ENCODE measurements at regions not wholly inside any gene's neighbourhood (a gene's known extent, or its start where the extent isn't known, plus 50 kb on each side); places are given as distances from the start of the nearest gene placed in this dataset.

GRCh38 chr9:19663570-19663969, 125.3 kb downstream of the SLC24A2 start:
- Histone ChIP-seq H3K4me3 (no peak overlapping the region), H3K9me3 (no peaks in the 10 kb centered on the region), H3K27me3 (no peaks in the 10 kb centered on the region), H3K4me1 (no peaks in the 10 kb centered on the region), H3K36me3 (ENCODE audit: low read depth, missing control alignments) (no peaks in the 10 kb centered on the region), H3K27ac (no peak overlapping the region)
- DNase-seq: no peak
- TF ChIP-seq CTCF (IDR thresholded peaks at IDR 0.05) (no peak), POLR2A (IDR thresholded peaks at IDR 0.05) (no peak)
- WGBS, 2 donors: 75 to 85% methylated on average over 3 of the region's 3 CpGs
- intact Hi-C loops (cut with DNase I; ENCODE audit: low total_unique reads): no loop called here

- DNase-seq: no peak
- H3K27ac ChIP-seq: no peak overlapping the region
- H3K36me3 ChIP-seq (ENCODE audit: low read depth, missing control alignments): no peaks in the 10 kb centered on the region
- H3K4me3 ChIP-seq: no peak overlapping the region
- intact Hi-C loops (cut with DNase I; ENCODE audit: low total_unique reads): no loop called here
- WGBS, 2 donors: 55 to 66% methylated on average over 6 of the region's 6 CpGs
- H3K9me3 ChIP-seq: no peaks in the 10 kb centered on the region
- H3K27me3 ChIP-seq: no peaks in the 10 kb centered on the region
- TF ChIP-seq CTCF (IDR thresholded peaks at IDR 0.05) (no peak), POLR2A (IDR thresholded peaks at IDR 0.05) (no peak)
- H3K4me1 ChIP-seq: no peaks in the 10 kb centered on the region
These were observed 126.6 kb downstream of the SLC24A2 start for GRCh38 chr9:19662213-19662612.

- Histone ChIP-seq H3K4me1 (no peaks in the 10 kb centered on the region), H3K36me3 (ENCODE audit: low read depth, missing control alignments) (no peaks in the 10 kb centered on the region), H3K27ac (no peak overlapping the region), H3K4me3 (no peak overlapping the region), H3K9me3 (no peaks in the 10 kb centered on the region), H3K27me3 (no peaks in the 10 kb centered on the region)
- WGBS, 2 donors: 63 to 79% methylated on average over 6 of the region's 6 CpGs
- TF ChIP-seq POLR2A (IDR thresholded peaks at IDR 0.05) (no peak), CTCF (IDR thresholded peaks at IDR 0.05) (no peak)
- DNase-seq: no peak
- intact Hi-C loops (cut with DNase I; ENCODE audit: low total_unique reads): no loop called here
These were observed 128.8 kb downstream of the SLC24A2 start for GRCh38 chr9:19660019-19660418.

- Histone ChIP-seq H3K4me3 (no peak overlapping the region), H3K9me3 (no peaks in the 10 kb centered on the region), H3K27me3 (no peaks in the 10 kb centered on the region), H3K27ac (no peak overlapping the region), H3K4me1 (no peaks in the 10 kb centered on the region), H3K36me3 (ENCODE audit: low read depth, missing control alignments) (no peaks in the 10 kb centered on the region)
- 86 to 91% methylated on average over 4 of the region's 4 CpGs for WGBS, 2 donors
- intact Hi-C loops (cut with DNase I; ENCODE audit: low total_unique reads): no loop called here
- DNase-seq: no peak
- TF ChIP-seq CTCF (IDR thresholded peaks at IDR 0.05) (no peak), POLR2A (IDR thresholded peaks at IDR 0.05) (no peak)
These were observed 132.1 kb downstream of the SLC24A2 start for GRCh38 chr9:19656704-19657103.

GRCh38 chr9:19651681-19652080, 137.2 kb downstream of the SLC24A2 start:
- Histone ChIP-seq H3K27me3 (no peaks in the 10 kb centered on the region), H3K4me3 (no peak overlapping the region), H3K36me3 (ENCODE audit: low read depth, missing control alignments) (no peaks in the 10 kb centered on the region), H3K27ac (no peak overlapping the region), H3K9me3 (no peaks in the 10 kb centered on the region), H3K4me1 (no peaks in the 10 kb centered on the region)
- TF ChIP-seq POLR2A (IDR thresholded peaks at IDR 0.05) (no peak), CTCF (IDR thresholded peaks at IDR 0.05) (no peak)
- 90 to 93% methylated on average over 7 of the region's 7 CpGs for WGBS, 2 donors
- DNase-seq: no peak
- intact Hi-C loops (cut with DNase I; ENCODE audit: low total_unique reads): no loop called here
